Astrocyte (in vitro differentiated cells and primary cell): ENCODE measurements at regions not wholly inside any gene's neighbourhood (a gene's known extent, or its start where the extent isn't known, plus 50 kb on each side); places are given as distances from the start of the nearest gene placed in this dataset.

ENCODE experiments used
- CTCF ChIP-seq: IDR thresholded peaks from 2 replicates; pipeline ENCODE4 v1.5.1; 2011; ENCODE audit warnings: low read depth, mild to moderate bottlenecking, inconsistent platforms, low read length, moderate library complexity; ENCODE audit not compliant: insufficient read depth
- EZH2 ChIP-seq: IDR thresholded peaks from 2 replicates; pipeline ENCODE4 v1.6.1; 2012; ENCODE audit warnings: mild to moderate bottlenecking, low read length, inconsistent platforms; ENCODE audit not compliant: insufficient read depth

- TF ChIP-seq CTCF (no peak), EZH2 (no peak)
Observed at GRCh38 chr15:87792250-87793040, 464.1 kb downstream of the NTRK3 start.
